Keratinocyte (primary cell): ENCODE measurements at regions not wholly inside any gene's neighbourhood (a gene's known extent, or its start where the extent isn't known, plus 50 kb on each side); places are given as distances from the start of the nearest gene placed in this dataset.

ENCODE experiments used
- DNase-seq: peaks from one replicate; pipeline ENCODE4 v3.0.0-alpha.2; 2011; ENCODE audit warnings: low read depth, missing footprints, low spot score
- FAIRE-seq: peaks from 2 replicates; lab custom pipeline; 2011; peaks lifted over from hg19 to GRCh38; lab: Jason Lieb, UNC
- H2AFZ ChIP-seq: 2 replicates; pipeline ENCODE4 v1.6.0; 2012; ENCODE audit warnings: low read length, control low read depth, inconsistent platforms; ENCODE audit not compliant: control insufficient read depth
- H3K27ac ChIP-seq: 2 replicates; pipeline ENCODE4 v1.5.1; 2011; ENCODE audit warnings: low read length; ENCODE audit not compliant: control insufficient read depth, insufficient read depth
- H3K27me3 ChIP-seq: 3 replicates; pipeline ENCODE4 v1.6.0; 2011; ENCODE audit warnings: low read length; ENCODE audit not compliant: control insufficient read depth, insufficient read depth; ENCODE audit errors: extremely low read depth
- H3K36me3 ChIP-seq, 2 experiments: 2 replicates in 1 of 2; 3 replicates in 1 of 2; pipeline ENCODE4 v1.5.1; 2011; ENCODE audit warnings: low read length in 2 of 2, mild to moderate bottlenecking in 1 of 2; ENCODE audit not compliant: control insufficient read depth in 2 of 2, insufficient read depth in 2 of 2; ENCODE audit errors: extremely low read depth in 1 of 2
- H3K4me1 ChIP-seq: 3 replicates; pipeline ENCODE4 v1.5.1; 2011; ENCODE audit warnings: low read length; ENCODE audit not compliant: control insufficient read depth, insufficient read depth; ENCODE audit errors: extremely low read depth
- H3K4me2 ChIP-seq: 3 replicates; pipeline ENCODE4 v1.6.0; 2011; ENCODE audit warnings: low read depth, low read length; ENCODE audit not compliant: control insufficient read depth, insufficient read depth; ENCODE audit errors: extremely low read depth
- H3K4me3 ChIP-seq, 3 experiments: fragments of 200-600 bp in 1 of 3; sonication (generic) in 1 of 3; 2 replicates in 2 of 3; 3 replicates in 1 of 3; pipeline ENCODE4 v1.5.1; 2011 to 2016; ENCODE audit warnings: low read length in 3 of 3, mild to moderate bottlenecking in 3 of 3, control low read depth in 2 of 3, inconsistent platforms in 1 of 3, low read depth in 1 of 3, mixed read lengths in 1 of 3, mixed run types in 1 of 3, moderate library complexity in 1 of 3; ENCODE audit not compliant: control insufficient read depth in 2 of 3, insufficient read depth in 2 of 3; ENCODE audit errors: extremely low read depth in 1 of 3
- H3K79me2 ChIP-seq: 2 replicates; pipeline ENCODE4 v1.6.0; 2012; ENCODE audit warnings: low read length; ENCODE audit not compliant: control insufficient read depth, insufficient read depth
- H3K9ac ChIP-seq: 3 replicates; pipeline ENCODE4 v1.6.0; 2011; ENCODE audit warnings: low read length; ENCODE audit not compliant: control insufficient read depth, insufficient read depth; ENCODE audit errors: extremely low read depth
- H3K9me1 ChIP-seq: 3 replicates; pipeline ENCODE4 v1.6.0; 2011; ENCODE audit warnings: low read length; ENCODE audit not compliant: control insufficient read depth, insufficient read depth; ENCODE audit errors: extremely low read depth
- H3K9me3 ChIP-seq: 2 replicates; pipeline ENCODE4 v1.5.1; 2012; ENCODE audit warnings: low read depth, low read length; ENCODE audit not compliant: control insufficient read depth
- H4K20me1 ChIP-seq: 3 replicates; pipeline ENCODE4 v1.6.0; 2011; ENCODE audit warnings: low read length; ENCODE audit not compliant: control insufficient read depth, insufficient read depth; ENCODE audit errors: extremely low read depth
- EZH2 ChIP-seq: IDR thresholded peaks from one replicate; pipeline ENCODE4 v1.6.1; 2012; ENCODE audit warnings: inconsistent platforms, mild to moderate bottlenecking, low read length, moderate library complexity
- dilution Hi-C: fragments of 300-500 bp; cut with MboI; formaldehyde crosslinking; loops from one replicate; pipeline ENCODE4 v1.7.0; 2020; ENCODE audit warnings: low sequenced_read_pairs; ENCODE audit not compliant: extremely low pct_ligation_motif_present
- TF ChIP-seq, protein P1 (sequence below), 3 experiments: IDR thresholded peaks in 1 of 3; conservative IDR thresholded peaks in 1 of 3; optimal IDR thresholded peaks in 1 of 3; 2 replicates in 2 of 3; 3 replicates in 1 of 3; pipeline versions ENCODE3 to v1.5.1; 2011; ENCODE audit warnings: low read length in 3 of 3, mild to moderate bottlenecking in 3 of 3, moderate library complexity in 2 of 3, control low read depth in 1 of 3, inconsistent platforms in 1 of 3; ENCODE audit not compliant: insufficient read depth in 2 of 3; ENCODE audit errors: extremely low read depth in 1 of 3

DNA sequence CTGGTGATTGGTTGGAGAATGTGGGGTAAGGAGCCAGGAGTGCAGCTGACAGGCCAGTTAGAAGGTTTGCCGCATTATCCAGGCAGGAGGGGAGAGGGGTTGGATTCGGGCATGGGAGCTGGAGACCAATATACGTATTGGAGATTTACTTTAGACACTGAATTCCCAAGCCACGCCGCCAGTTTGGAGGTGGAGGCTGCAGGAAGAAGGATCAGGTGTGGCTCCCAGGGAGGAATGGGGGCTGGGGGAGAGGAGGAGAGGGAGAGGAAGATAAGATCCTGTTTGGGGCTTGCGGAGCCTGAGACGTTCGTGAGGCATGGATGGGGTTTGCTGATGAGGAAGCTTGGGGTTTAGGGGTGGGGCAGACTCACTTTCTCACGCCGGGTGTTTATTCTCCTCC, 155.1 kb upstream of the IGSF21 start:
- Histone ChIP-seq H3K27me3 (peaks cover 10% of the 10 kb centered on the region), H3K79me2 (no peaks in the 10 kb centered on the region), H3K9ac (no peak overlapping the region), H3K36me3 (no peaks in the 10 kb centered on the region), H3K9me1 (no peaks in the 10 kb centered on the region), H3K27ac (no peak overlapping the region), H2AFZ (no peak overlapping the region), H3K4me3 (no peak overlapping the region), H3K4me2 (no peak overlapping the region), H3K9me3 (no peaks in the 10 kb centered on the region), H4K20me1 (no peaks in the 10 kb centered on the region), H3K4me1 (no peaks in the 10 kb centered on the region)
- dilution Hi-C loops, result no loop called here
- DNase-seq (no peak), FAIRE-seq (no peak)
- TF ChIP-seq EZH2, result no peak
- TF ChIP-seq, protein P1, sequence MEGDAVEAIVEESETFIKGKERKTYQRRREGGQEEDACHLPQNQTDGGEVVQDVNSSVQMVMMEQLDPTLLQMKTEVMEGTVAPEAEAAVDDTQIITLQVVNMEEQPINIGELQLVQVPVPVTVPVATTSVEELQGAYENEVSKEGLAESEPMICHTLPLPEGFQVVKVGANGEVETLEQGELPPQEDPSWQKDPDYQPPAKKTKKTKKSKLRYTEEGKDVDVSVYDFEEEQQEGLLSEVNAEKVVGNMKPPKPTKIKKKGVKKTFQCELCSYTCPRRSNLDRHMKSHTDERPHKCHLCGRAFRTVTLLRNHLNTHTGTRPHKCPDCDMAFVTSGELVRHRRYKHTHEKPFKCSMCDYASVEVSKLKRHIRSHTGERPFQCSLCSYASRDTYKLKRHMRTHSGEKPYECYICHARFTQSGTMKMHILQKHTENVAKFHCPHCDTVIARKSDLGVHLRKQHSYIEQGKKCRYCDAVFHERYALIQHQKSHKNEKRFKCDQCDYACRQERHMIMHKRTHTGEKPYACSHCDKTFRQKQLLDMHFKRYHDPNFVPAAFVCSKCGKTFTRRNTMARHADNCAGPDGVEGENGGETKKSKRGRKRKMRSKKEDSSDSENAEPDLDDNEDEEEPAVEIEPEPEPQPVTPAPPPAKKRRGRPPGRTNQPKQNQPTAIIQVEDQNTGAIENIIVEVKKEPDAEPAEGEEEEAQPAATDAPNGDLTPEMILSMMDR (optimal IDR thresholded peaks at IDR 0.05 in 1 of 3, IDR thresholded peaks at IDR 0.05 in 1 of 3, conservative IDR thresholded peaks at IDR 0.05 in 1 of 3; ENCODE audit: extremely low read depth in 1 of 3, insufficient read depth in 2 of 3, low read length in 3 of 3), result no peak

DNA sequence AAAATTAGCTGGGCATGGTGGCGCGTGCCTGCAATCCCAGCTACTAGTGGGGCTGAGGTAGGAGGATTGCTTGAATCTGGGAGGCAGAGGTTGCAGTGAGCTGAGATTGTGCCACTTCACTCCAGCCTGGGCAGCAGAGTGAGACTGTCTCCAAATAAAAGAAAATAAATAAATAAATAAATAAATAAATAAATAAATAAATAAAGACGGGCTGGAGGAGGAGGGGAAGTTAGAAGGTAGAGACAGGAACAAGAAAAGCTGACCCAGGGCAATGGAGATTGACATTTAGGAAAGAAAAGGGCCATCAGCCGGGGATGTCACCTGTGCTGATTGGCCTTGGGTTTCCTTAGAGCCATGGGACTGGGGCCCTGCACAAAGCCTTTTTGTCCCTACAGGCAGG, 153.7 kb upstream of the IGSF21 start:
- TF ChIP-seq, protein P1 (optimal IDR thresholded peaks at IDR 0.05 in 1 of 3, IDR thresholded peaks at IDR 0.05 in 1 of 3, conservative IDR thresholded peaks at IDR 0.05 in 1 of 3; ENCODE audit: extremely low read depth in 1 of 3, insufficient read depth in 2 of 3, low read length in 3 of 3), result no peak
- TF ChIP-seq EZH2, result no peak
- H3K36me3 ChIP-seq, result no peaks in the 10 kb centered on the region
- H3K27ac ChIP-seq, result no peak overlapping the region
- H3K4me1 ChIP-seq, result no peaks in the 10 kb centered on the region
- DNase-seq (no peak), FAIRE-seq (no peak)
- H3K9me3 ChIP-seq, result no peaks in the 10 kb centered on the region
- no peak overlapping the region for H2AFZ ChIP-seq
- H3K9ac ChIP-seq, result no peak overlapping the region
- H3K27me3 ChIP-seq, result peaks cover 10% of the 10 kb centered on the region
- no peaks in the 10 kb centered on the region for H3K79me2 ChIP-seq
- H3K4me2 ChIP-seq, result no peak overlapping the region
- no peak overlapping the region for H3K4me3 ChIP-seq
- no peaks in the 10 kb centered on the region for H4K20me1 ChIP-seq
- no peaks in the 10 kb centered on the region for H3K9me1 ChIP-seq
- dilution Hi-C loops, result no loop called here
